ENCODE measurements at regions not wholly inside any gene's neighbourhood (a gene's known extent, or its start where the extent isn't known, plus 50 kb on each side); places are given as distances from the start of the nearest gene placed in this dataset.

- no peak for TF ChIP-seq CTCF (IDR thresholded peaks at IDR 0.05)
- TF ChIP-seq POLR2A (IDR thresholded peaks at IDR 0.05) = no peak
Measured at GRCh38 chrX:33416273-33416805, 205.0 kb upstream of the DMD start.

Data from transverse colon (tissue), 3 donors.